Astrocyte (in vitro differentiated cells and primary cell): ENCODE measurements at regions not wholly inside any gene's neighbourhood (a gene's known extent, or its start where the extent isn't known, plus 50 kb on each side); places are given as distances from the start of the nearest gene placed in this dataset.

ENCODE experiments used
- DNase-seq: peaks from one replicate; pipeline ENCODE4 v3.0.0-alpha.2; 2010; ENCODE audit warnings: low read depth
- FAIRE-seq: peaks from 2 replicates; lab custom pipeline; 2011; peaks lifted over from hg19 to GRCh38; lab: Jason Lieb, UNC
- H2AFZ ChIP-seq: 2 replicates; pipeline ENCODE4 v1.6.0; 2012; ENCODE audit warnings: low read depth, low read length, inconsistent platforms
- H3K27ac ChIP-seq: 2 replicates; pipeline ENCODE4 v1.5.1; 2011; ENCODE audit warnings: low read depth, low read length, inconsistent platforms
- H3K27me3 ChIP-seq: 2 replicates; pipeline ENCODE4 v1.6.0; 2011; ENCODE audit warnings: low read length, inconsistent platforms; ENCODE audit not compliant: insufficient read depth
- H3K36me3 ChIP-seq: 2 replicates; pipeline ENCODE4 v1.5.1; 2011; ENCODE audit warnings: low read length, inconsistent platforms; ENCODE audit not compliant: insufficient read depth
- H3K4me1 ChIP-seq: 2 replicates; pipeline ENCODE4 v1.5.1; 2011; ENCODE audit warnings: low read length, inconsistent platforms; ENCODE audit not compliant: insufficient read depth
- H3K4me2 ChIP-seq: 2 replicates; pipeline ENCODE4 v1.6.0; 2012; ENCODE audit warnings: low read length, inconsistent platforms
- H3K4me3 ChIP-seq: 2 replicates; pipeline ENCODE4 v1.5.1; 2011; ENCODE audit warnings: low read depth, mild to moderate bottlenecking, low read length, inconsistent platforms; ENCODE audit not compliant: insufficient read depth
- H3K79me2 ChIP-seq: 2 replicates; pipeline ENCODE4 v1.6.0; 2012; ENCODE audit warnings: mild to moderate bottlenecking, low read length, inconsistent platforms; ENCODE audit not compliant: insufficient read depth
- H3K9ac ChIP-seq: 2 replicates; pipeline ENCODE4 v1.6.0; 2012; ENCODE audit warnings: mild to moderate bottlenecking, low read length, inconsistent platforms
- H3K9me3 ChIP-seq: 2 replicates; pipeline ENCODE4 v1.5.1; 2012; ENCODE audit warnings: low read depth, mild to moderate bottlenecking, low read length, inconsistent platforms; ENCODE audit not compliant: insufficient read depth
- H4K20me1 ChIP-seq: 2 replicates; pipeline ENCODE4 v1.6.0; 2012; ENCODE audit warnings: low read length, inconsistent platforms; ENCODE audit not compliant: insufficient read depth
- H3K27ac Mint-ChIP-seq: one replicate; pipeline ENCODE4 v1.8.0; 2021; ENCODE audit warnings: mild to moderate bottlenecking, mixed read lengths; ENCODE audit not compliant: unreplicated experiment
- H3K27me3 Mint-ChIP-seq: one replicate; pipeline ENCODE4 v1.8.0; 2021; ENCODE audit warnings: low read depth, mixed read lengths; ENCODE audit not compliant: unreplicated experiment
- H3K36me3 Mint-ChIP-seq: one replicate; pipeline ENCODE4 v1.8.0; 2021; ENCODE audit warnings: low read depth, mixed read lengths; ENCODE audit not compliant: unreplicated experiment
- H3K4me1 Mint-ChIP-seq: one replicate; pipeline ENCODE4 v1.8.0; 2021; ENCODE audit warnings: low read depth, mixed read lengths; ENCODE audit not compliant: unreplicated experiment
- H3K4me3 Mint-ChIP-seq: one replicate; pipeline ENCODE4 v1.8.0; 2021; ENCODE audit warnings: mild to moderate bottlenecking, moderate library complexity, mixed read lengths; ENCODE audit not compliant: unreplicated experiment
- H3K9me3 Mint-ChIP-seq: one replicate; pipeline ENCODE4 v1.8.0; 2021; ENCODE audit warnings: mild to moderate bottlenecking, mixed read lengths; ENCODE audit not compliant: unreplicated experiment
- CTCF ChIP-seq: IDR thresholded peaks from 2 replicates; pipeline ENCODE4 v1.5.1; 2011; ENCODE audit warnings: low read depth, mild to moderate bottlenecking, inconsistent platforms, low read length, moderate library complexity; ENCODE audit not compliant: insufficient read depth
- EZH2 ChIP-seq: IDR thresholded peaks from 2 replicates; pipeline ENCODE4 v1.6.1; 2012; ENCODE audit warnings: mild to moderate bottlenecking, low read length, inconsistent platforms; ENCODE audit not compliant: insufficient read depth

GRCh38 chr20:56689318-56689717 lies 60.2 kb downstream of the TFAP2C start:
- Histone ChIP-seq H3K9ac (no peak overlapping the region), H3K4me3 (no peak overlapping the region), H3K9me3 (no peaks in the 10 kb centered on the region), H3K27ac (no peak overlapping the region), H3K4me2 (no peak overlapping the region), H4K20me1 (no peaks in the 10 kb centered on the region), H3K79me2 (no peaks in the 10 kb centered on the region), H3K4me1 (peaks cover 3% of the 10 kb centered on the region), H3K27me3 (peaks cover 6% of the 10 kb centered on the region), H3K36me3 (no peaks in the 10 kb centered on the region), H2AFZ (no peak overlapping the region)
- Mint-ChIP-seq H3K4me3 (no peak overlapping the region), H3K4me1 (peaks cover 11% of the 10 kb centered on the region), H3K27ac (peak overlapping the region; percentile 41), H3K36me3 (no peaks in the 10 kb centered on the region), H3K9me3 (no peaks in the 10 kb centered on the region), H3K27me3 (peaks cover 14% of the 10 kb centered on the region)
- TF ChIP-seq EZH2 (no peak), CTCF (no peak)
- peak; percentile 66 for DNase-seq
- FAIRE-seq: no peak

GRCh38 chr20:56689852-56690485 lies 60.9 kb downstream of the TFAP2C start:
- peaks cover 11% of the 10 kb centered on the region for H3K4me1 Mint-ChIP-seq
- H3K36me3 ChIP-seq: no peaks in the 10 kb centered on the region
- no peak overlapping the region for H3K4me2 ChIP-seq
- peaks cover 14% of the 10 kb centered on the region for H3K27me3 Mint-ChIP-seq
- peaks cover 3% of the 10 kb centered on the region for H3K4me1 ChIP-seq
- H2AFZ ChIP-seq: no peak overlapping the region
- no peak overlapping the region for H3K4me3 ChIP-seq
- no peaks in the 10 kb centered on the region for H3K9me3 Mint-ChIP-seq
- H3K27ac ChIP-seq: no peak overlapping the region
- H3K27ac Mint-ChIP-seq: peak overlapping the region; percentile 12
- H3K9me3 ChIP-seq: no peaks in the 10 kb centered on the region
- no peaks in the 10 kb centered on the region for H3K36me3 Mint-ChIP-seq
- no peaks in the 10 kb centered on the region for H4K20me1 ChIP-seq
- FAIRE-seq: no peak
- DNase-seq: peak; percentile 52
- H3K4me3 Mint-ChIP-seq: no peak overlapping the region
- TF ChIP-seq EZH2 (no peak), CTCF (no peak)
- peaks cover 6% of the 10 kb centered on the region for H3K27me3 ChIP-seq
- H3K9ac ChIP-seq: no peak overlapping the region
- H3K79me2 ChIP-seq: no peaks in the 10 kb centered on the region

- H3K4me1 Mint-ChIP-seq: peaks cover 11% of the 10 kb centered on the region
- H3K27me3 Mint-ChIP-seq: peaks cover 14% of the 10 kb centered on the region
- H3K4me3 Mint-ChIP-seq: no peak overlapping the region
- Histone ChIP-seq H3K9me3 (no peaks in the 10 kb centered on the region), H3K27me3 (peaks cover 6% of the 10 kb centered on the region), H3K27ac (no peak overlapping the region), H3K4me3 (no peak overlapping the region), H3K79me2 (no peaks in the 10 kb centered on the region), H3K4me2 (no peak overlapping the region), H3K36me3 (no peaks in the 10 kb centered on the region), H2AFZ (no peak overlapping the region), H3K4me1 (peaks cover 3% of the 10 kb centered on the region), H4K20me1 (no peaks in the 10 kb centered on the region), H3K9ac (no peak overlapping the region)
- FAIRE-seq (no peak), DNase-seq (no peak)
- no peaks in the 10 kb centered on the region for H3K36me3 Mint-ChIP-seq
- peak overlapping the region; percentile 12 for H3K27ac Mint-ChIP-seq
- TF ChIP-seq CTCF (no peak), EZH2 (no peak)
- H3K9me3 Mint-ChIP-seq: no peaks in the 10 kb centered on the region
Observed at GRCh38 chr20:56690531-56691175, 61.5 kb downstream of the TFAP2C start.
